ENCODE measurements at regions not wholly inside any gene's neighbourhood (a gene's known extent, or its start where the extent isn't known, plus 50 kb on each side); places are given as distances from the start of the nearest gene placed in this dataset.
"Not testable (repeated sequence)": the region's sequence is repeated elsewhere in the genome, so short reads cannot be mapped to it uniquely, and the experiment has no call there.

DNA sequence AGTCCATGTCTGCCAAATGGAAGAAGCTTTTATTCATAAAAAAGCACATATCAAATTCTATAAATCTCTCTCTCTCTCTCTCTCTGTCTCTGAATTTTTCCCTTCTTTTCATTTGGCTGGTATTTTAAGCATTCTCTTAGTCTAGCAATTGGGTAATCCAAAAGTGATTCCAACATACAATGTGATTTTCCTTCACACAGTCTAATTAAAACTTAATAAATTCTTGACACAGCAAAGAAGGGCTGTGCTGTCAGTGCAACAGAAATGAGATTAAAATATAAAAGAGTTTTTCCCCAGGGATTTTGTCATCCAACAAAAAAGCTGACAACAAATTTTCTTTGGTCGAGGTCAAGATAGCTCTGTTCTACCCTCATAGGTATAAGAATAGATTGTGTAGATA lies 216.9 kb downstream of the CENPC start:
- no peak for DNase-seq

- DNase-seq, result no peak
Measured at GRCh38 chr4:67328018-67328278, 217.4 kb downstream of the CENPC start.

DNA sequence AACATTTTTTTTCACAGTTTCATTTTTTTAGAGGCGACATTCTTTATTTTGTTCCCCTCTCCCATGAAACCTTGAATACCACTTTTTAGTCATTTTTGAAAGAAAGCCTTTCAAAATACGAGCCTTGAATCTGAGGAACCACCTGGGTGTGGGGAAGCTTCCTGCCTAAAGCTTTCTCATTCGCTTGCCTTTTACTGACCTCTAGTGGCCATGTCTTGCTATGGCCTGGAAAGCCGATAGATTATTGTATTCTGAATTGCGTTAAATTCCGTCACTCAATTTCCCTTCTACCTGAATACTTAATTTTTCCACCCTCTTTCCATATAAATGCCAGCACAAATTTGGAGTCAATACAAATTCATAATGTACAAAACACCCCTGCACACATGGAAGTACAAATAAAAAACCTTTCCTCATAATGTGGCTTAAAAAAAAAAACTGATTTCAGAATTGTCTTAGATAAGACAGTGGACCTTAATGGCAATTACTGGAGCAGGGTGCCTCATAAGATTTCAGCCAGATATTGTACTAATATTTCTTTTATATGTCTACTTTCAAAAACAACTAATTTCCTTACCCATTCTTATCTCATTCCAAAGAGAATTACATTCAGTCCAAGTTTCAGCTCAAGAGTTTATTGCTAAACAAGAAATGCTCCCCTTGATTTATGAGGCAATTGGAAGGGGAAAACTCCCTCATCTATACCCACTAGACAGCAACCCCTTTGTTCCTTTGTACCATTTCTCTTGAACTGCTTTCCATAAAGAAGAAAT lies 217.9 kb downstream of the CENPC start:
- DNase-seq, result peak; percentile 83

GRCh38 chr4:67325791-67326190 lies 219.5 kb downstream of the CENPC start:
- DNase-seq, result no peak

DNA sequence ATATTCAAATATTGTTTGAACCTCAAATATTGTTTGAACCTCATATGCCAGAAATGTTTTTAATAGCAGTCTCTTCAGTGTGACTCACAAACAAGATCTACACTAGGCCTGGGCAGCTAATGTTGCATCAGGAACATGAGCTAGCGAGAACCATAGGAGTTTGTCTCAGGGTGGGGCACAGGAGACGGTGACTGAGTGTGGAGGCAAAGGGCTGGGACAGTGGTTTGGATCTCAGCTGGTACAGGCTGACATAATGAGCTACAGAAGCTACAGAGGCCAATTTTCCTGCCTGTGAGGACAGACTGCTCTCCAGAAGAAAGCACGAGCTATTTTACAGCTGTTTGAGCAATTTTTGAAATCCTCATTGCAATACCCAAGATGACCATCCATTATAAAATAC lies 224.7 kb downstream of the CENPC start:
- DNase-seq, result no peak

GRCh38 chr4:67319607-67320006 lies 225.7 kb downstream of the CENPC start:
- not testable (repeated sequence) for DNase-seq

DNA sequence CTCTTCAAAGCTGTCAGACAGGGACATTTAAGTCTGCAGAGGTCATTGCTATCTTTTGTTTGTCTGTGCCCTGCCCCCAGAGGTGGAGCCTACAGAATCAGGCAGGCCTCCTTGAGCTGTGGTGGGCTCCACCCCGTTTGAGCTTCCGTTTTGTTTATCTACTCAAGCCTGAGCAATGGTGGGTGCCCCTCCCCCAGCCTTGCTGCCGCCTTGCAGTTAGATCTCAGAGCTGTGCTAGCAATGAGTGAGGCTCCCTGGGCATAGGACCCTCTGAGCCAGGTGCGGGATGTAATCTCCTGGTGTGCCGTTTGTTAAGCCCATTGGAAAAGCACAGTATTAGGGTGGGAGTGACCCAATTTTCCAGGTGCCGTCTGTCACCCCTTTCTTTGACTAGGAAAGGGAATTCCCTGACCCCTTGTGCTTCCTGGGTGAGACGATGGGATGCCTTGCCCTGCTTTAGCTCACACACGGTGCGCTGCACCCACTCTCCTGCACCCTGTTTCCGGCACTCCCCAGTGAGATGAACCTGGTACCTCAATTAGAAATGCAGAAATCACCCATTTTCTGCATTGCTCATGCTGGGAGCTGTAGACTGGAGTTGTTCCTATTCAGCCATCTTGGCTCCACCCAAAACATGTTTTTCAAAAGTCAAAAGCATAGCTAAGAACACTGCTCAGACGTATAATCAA lies 244.7 kb downstream of the CENPC start:
- not testable (repeated sequence) for DNase-seq

- DNase-seq, result no peak
Measured at GRCh38 chr4:67292636-67293035, 252.7 kb downstream of the CENPC start.

DNA sequence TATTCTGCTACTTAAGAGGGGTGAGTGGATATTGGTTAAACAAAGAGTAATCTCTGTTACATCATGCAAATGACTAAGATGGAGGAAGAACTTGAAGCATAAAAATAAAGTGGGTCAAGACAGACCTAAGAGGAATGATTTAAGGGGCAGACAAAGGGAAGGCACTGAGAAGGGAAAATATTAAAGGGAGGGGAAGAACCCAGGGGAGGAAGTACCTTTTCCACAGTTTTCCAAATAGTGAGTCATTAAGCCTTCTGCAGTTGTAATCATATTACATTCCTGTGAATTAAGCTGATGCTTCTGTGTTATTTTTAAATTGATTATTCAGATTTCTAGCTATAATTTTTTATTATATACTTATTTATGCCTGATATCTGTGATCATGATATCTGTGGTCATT lies 253.3 kb downstream of the CENPC start:
- DNase-seq, result no peak

- no peak for DNase-seq
Measured at GRCh38 chr4:67291644-67292043, 253.7 kb downstream of the CENPC start.

- peak; percentile 71 for DNase-seq
Measured at GRCh38 chr4:67288964-67289363, 256.3 kb downstream of the CENPC start.

DNA sequence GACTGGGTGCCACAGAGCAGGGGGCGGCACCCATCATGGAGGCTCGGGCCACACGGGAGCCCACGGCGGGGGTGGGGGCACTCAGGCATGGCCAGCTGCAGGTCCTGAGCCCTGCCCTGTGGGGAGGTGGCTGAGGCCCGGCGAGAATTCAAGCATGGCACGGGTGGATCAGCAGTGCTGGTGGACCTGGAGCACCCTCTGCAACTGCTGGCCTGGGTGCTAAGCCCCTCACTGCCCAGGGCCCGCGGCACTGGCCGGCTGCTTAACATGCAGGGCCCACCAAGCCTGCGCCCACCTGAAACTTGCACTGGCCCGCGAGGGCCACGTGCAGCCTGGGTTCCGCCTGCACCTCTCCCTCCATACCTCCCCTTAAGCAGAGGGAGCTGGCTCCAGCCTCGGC lies 258.6 kb downstream of the CENPC start:
- no peak for DNase-seq

DNA sequence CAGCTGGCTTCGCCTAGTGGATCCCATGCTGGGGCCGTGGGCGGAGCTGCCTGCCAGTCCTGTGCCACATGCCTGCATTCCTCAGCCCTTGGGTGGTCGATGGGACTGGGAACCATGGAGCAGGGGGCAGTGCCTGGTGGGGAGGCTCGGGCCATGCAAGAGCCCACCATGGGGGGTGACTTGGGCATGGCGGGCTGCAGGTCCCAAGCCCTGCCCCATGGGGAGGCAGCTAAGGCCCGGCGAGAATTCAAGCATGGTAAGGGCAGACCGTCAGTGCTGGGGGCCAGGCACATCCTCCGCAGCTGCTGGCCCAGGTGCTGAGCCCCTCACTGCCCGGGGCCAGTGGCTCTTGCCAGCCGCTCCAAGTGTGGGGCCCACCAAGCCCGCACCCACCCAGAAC lies 262.6 kb downstream of the CENPC start:
- DNase-seq, result no peak

- no peak for DNase-seq
Measured at GRCh38 chr4:67275179-67275750, 270.0 kb downstream of the CENPC start.

- DNase-seq, result not testable (repeated sequence)
Measured at GRCh38 chr4:67274671-67275070, 270.6 kb downstream of the CENPC start.

GRCh38 chr4:67273666-67274065 lies 271.6 kb downstream of the CENPC start:
- DNase-seq, result no peak

- no peak for DNase-seq
Measured at GRCh38 chr4:67261971-67262370, 283.3 kb downstream of the CENPC start.

GRCh38 chr4:67256388-67257043 lies 288.8 kb downstream of the CENPC start:
- DNase-seq, result peak; percentile 81

GRCh38 chr4:67250131-67250896 lies 295.0 kb downstream of the CENPC start:
- DNase-seq, result no peak

DNA sequence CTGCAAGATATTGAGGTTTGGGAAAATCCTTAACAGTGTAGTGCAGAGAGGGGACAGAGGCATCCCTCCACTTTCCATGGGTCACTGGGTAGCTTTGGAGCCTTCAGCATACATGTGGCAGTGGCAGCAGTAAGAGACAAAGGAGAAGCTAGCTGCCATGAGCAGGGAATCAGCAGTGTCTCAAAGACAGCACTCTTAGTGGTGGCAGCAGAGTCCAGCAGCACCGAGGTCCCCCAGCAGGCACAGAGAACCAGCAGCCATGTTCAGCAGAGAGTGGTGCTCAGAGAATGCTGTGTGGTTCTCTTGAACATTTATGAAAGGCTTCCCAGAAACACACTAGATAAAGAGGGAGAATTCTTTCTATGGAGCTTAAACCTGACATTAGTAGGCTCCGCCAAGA lies 308.5 kb downstream of the CENPC start:
- DNase-seq, result no peak

DNA sequence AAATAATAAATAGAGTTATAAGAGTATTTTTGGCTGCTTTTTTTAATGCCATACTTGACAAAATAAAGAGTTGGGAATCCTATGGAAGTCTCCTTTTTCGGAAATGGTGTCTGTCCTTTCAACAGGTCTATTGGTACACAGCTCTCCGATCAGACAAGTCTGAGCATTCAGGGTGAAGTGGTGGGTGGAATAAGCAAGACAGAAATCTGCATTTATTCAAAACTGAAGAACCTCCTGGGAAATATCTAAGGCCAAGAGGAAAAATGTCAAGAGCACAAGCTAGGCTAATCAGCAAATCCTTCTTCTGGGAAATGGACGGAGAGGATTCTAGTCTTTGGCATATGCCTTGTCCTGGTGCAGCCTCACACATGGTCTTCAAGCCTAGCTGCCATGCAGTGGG lies 309.0 kb downstream of the CENPC start:
- DNase-seq, result no peak

DNA sequence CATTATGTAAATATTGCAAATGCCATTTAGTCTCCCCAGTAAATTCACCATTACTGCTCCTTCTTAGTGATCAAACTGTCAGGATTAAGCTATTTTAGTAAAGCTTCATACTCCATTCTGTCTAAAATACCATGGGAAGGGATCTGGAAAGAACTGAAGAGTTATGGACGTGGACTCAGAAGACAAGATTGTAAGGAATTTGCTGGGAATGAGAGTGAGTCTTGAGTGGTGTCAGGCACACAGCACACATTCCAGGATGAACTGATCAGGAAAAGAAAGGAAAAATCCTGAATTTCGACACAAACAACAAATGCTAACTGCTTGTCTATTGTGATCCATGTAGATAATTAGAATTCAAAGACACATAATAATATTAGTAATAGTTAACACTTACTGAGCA lies 311.0 kb downstream of the CENPC start:
- DNase-seq, result no peak

GRCh38 chr4:67229148-67229547 lies 316.2 kb downstream of the CENPC start:
- DNase-seq, result no peak
